Right lung (tissue), 2 donors: ENCODE measurements at regions not wholly inside any gene's neighbourhood (a gene's known extent, or its start where the extent isn't known, plus 50 kb on each side); places are given as distances from the start of the nearest gene placed in this dataset.
"Not testable (repeated sequence)": the region's sequence is repeated elsewhere in the genome, so short reads cannot be mapped to it uniquely, and the experiment has no call there.

Source experiments
- DNase-seq, 2 donors: peaks; one replicate each; pipeline ENCODE4 v3.0.0-alpha.2; 2013

GRCh38 chr5:36782612-36783011, 94.0 kb upstream of the NIPBL start:
- DNase-seq = not testable (repeated sequence)

GRCh38 chr5:36786448-36787012, 90.0 kb upstream of the NIPBL start:
- no peak for DNase-seq

- no peak for DNase-seq
Measured at GRCh38 chr5:36787365-36788093, 89.0 kb upstream of the NIPBL start.

GRCh38 chr5:36790847-36791246, 85.7 kb upstream of the NIPBL start:
- no peak for DNase-seq

- DNase-seq = no peak
Measured at GRCh38 chr5:36792560-36793180, 83.9 kb upstream of the NIPBL start.

- DNase-seq = no peak
Measured at GRCh38 chr5:36795366-36795765, 81.2 kb upstream of the NIPBL start.

GRCh38 chr5:36796155-36796554, 80.4 kb upstream of the NIPBL start:
- peak in 1 of 2 donors; percentile 2 for DNase-seq

GRCh38 chr5:36801523-36801922, 75.0 kb upstream of the NIPBL start:
- no peak for DNase-seq

- no peak for DNase-seq
Measured at GRCh38 chr5:36802187-36802586, 74.4 kb upstream of the NIPBL start.

- DNase-seq = not testable (repeated sequence)
Measured at GRCh38 chr5:36813249-36813648, 63.3 kb upstream of the NIPBL start.

GRCh38 chr5:36815871-36816270, 60.7 kb upstream of the NIPBL start:
- no peak for DNase-seq

GRCh38 chr5:36820900-36821299, 55.7 kb upstream of the NIPBL start:
- DNase-seq = no peak

GRCh38 chr5:36826694-36827093, 49.9 kb upstream of the NIPBL start:
- DNase-seq = no peak
